CD4-positive, alpha-beta T cell treated with Interleukin-21 for 1 hour (primary cell): ENCODE measurements at regions not wholly inside any gene's neighbourhood (a gene's known extent, or its start where the extent isn't known, plus 50 kb on each side); places are given as distances from the start of the nearest gene placed in this dataset.
"Not testable (repeated sequence)": the region's sequence is repeated elsewhere in the genome, so short reads cannot be mapped to it uniquely, and the experiment has no call there.

ENCODE experiments used
- DNase-seq: peaks from one replicate; pipeline ENCODE4 v3.0.0-alpha.2; 2020

- DNase-seq = peak; percentile 2
Measured at GRCh38 chr19:22545751-22546150, 88.4 kb upstream of the ZNF492 start.

DNA sequence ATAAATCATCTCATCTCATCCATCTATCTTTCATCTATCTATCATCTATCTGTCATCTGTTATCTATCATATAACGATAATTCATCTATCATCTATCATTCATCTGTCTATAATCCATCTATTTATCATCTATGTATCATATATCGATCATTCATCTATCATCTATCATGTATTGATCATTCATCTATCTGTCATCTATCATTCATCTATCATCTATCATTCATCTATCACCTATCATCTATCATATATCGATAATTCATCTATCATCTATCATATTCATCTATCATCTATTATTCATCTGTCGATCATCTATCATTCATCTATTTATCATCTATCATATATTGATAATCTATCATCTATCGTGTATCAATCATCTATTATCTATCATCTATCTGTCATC is 100.4 kb upstream of the ZNF492 start:
- no peak for DNase-seq

GRCh38 chr19:22532388-22533300 is 101.5 kb upstream of the ZNF492 start:
- DNase-seq = no peak

- DNase-seq = no peak
Measured at GRCh38 chr19:22530042-22530441, 104.1 kb upstream of the ZNF492 start.

DNA sequence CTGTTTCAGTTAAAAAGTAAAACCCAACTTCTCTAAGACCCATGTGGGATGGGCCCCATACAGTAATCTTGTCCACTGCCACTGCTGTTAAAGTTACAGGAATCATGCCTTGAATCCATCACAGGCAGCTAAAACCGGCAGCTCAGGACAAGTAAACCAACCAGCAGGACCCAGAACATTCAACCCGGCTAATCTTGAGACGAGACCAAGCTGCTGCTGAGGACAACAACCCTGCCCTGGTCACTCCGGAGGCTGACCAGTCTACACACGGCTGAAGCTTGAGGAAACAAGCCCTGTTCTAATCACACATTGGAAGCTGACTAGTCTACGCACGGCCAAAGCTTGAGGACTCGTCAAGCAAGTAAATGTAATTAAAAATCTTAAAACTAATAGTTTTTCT is 105.2 kb upstream of the ZNF492 start:
- DNase-seq = no peak

DNA sequence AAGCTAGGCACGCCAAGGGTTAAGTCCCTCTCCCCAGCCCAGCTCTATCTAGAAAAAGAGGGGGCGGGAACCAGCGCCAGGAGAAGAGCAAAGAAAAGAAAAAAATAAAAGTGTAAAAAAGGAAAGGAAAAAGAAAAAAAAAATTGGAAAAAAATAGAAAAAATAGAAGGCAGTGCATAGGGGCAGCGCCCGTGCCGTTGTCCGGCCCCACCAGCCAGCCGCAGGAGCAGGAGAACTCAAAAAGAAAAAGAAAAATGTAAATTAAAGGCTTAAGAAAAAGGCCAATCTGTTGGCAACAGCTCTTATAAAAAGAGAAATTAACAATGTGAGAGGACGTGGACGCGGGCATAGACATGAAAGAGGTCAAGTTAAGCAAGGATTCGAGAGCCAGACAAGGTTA is 105.4 kb upstream of the ZNF98 start:
- DNase-seq = no peak

DNA sequence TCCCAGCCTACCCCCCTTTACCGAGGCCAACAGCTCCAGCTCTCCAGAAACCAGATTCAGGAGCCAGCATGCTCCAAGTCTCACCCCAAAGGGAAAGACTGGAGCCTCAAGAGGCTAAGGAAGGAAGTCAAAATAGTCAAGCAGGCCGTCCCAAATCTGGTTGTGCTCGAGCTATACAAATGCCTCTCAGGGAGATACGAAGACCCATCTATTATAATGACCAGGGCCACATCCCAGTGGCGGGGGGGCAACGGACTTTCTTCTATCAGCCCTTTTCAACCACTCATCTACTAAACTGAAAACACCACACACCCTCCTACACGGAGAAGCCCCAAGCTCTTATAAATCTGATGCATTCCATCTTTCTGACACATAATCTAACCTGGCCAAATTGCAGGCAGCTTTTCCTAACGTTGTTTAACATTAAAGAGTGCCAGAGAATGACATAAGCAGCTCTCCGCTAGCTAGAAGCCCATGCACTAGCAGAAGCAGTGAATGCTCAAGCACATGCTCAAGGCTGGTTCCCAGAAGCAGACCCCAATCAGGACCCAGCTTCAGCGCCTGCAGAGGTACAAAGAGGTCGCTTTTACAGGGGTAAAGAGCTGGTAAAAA is 104.6 kb upstream of the ZNF98 start:
- no peak for DNase-seq

- DNase-seq = no peak
Measured at GRCh38 chr19:22523940-22524339, 101.8 kb upstream of the ZNF98 start.

DNA sequence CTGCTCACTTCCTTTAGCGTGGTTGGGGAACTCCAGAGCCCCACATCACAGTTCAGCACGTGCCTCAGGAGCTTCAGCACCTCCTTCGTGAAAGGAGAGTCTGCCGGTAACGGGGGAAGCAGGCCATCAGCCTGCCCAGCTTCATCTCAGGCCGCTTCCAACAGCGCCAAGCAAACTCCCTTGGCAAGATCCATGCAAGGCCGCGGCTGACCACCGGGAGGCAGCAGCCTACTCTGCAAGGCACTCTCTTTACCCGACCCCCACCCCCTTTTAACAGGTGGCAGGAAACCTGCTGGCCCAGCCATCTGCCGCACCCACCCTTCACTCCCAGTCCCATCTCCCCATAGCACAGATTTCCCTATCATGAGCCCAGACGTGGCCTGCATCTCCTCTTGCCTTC is 97.4 kb upstream of the ZNF98 start:
- DNase-seq = not testable (repeated sequence)

- no peak for DNase-seq
Measured at GRCh38 chr19:22519152-22519551, 97.0 kb upstream of the ZNF98 start.

GRCh38 chr19:22517496-22518411 is 95.6 kb upstream of the ZNF98 start:
- DNase-seq = no peak

- DNase-seq = no peak
Measured at GRCh38 chr19:22515435-22515834, 93.3 kb upstream of the ZNF98 start.

DNA sequence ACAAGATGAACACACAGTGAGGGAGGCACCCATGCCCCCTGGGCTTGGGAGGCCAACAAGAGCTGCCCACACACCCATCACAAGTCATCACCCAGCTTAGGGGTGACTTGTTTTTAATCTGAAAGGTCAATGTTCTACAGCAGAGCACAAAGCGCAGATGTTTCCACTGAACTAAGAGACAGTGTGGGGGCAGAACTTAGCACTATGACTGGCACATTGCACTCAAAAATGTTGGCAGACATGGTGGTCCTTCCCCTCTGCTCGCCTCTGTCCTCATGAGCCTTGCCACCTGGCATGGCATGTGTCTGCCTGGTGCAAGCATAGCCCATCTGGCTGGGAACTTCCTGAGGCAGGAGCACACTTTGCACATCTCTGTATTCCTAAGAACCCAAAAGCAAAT is 81.4 kb upstream of the ZNF98 start:
- no peak for DNase-seq

DNA sequence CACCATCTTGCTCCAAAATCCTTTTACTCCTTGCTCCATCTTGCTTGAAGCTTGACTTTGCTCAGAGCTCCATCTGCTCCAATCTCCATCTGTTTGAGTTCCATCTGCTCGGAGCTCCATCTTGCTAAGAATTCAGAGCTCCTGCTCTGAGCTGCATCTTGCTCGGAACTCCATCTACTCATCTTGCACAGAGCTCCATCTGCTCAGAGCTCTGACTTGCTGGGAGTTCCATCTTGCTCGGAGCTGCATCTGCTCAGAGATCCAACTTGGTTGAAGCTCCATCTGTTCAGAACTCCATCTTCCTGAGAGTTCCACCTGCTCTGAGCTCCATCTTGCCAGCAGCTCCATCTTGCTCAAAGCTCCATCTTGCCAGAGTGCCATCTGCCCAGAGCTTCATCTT is 80.6 kb upstream of the ZNF98 start:
- DNase-seq = no peak

- DNase-seq = not testable (repeated sequence)
Measured at GRCh38 chr19:22498831-22499430, 76.8 kb upstream of the ZNF98 start.

GRCh38 chr19:22491746-22492145 is 69.6 kb upstream of the ZNF98 start:
- DNase-seq = no peak

GRCh38 chr19:22483514-22483913 is 61.4 kb upstream of the ZNF98 start:
- DNase-seq = not testable (repeated sequence)

DNA sequence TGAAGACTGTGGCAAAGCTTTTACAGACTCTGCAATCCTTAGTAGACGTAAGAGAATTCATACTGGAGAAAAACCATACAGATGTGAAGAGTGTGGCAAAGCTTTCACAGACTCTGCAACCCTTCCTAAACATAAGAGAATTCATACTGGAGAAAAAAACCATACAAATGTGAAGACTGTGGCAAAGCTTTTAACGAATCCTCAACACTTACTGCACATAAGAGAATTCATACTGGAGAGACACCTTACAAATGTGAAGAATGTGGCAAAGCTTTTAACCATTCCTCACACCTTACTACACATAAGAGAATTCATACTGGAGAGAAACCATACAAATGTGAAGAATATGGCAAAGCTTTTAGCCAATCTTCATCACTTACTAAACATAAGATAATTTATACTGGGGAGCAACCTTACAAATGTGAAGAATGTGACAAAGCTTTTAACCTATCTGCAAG is 50.1 kb upstream of the ZNF98 start:
- no peak for DNase-seq
